RWPE1 (cell line): ENCODE measurements at regions not wholly inside any gene's neighbourhood (a gene's known extent, or its start where the extent isn't known, plus 50 kb on each side); places are given as distances from the start of the nearest gene placed in this dataset.

Source experiments
- CTCF ChIA-PET: fragments of 350-600 bp; sonication (Branson Sonifier 250); formaldehyde crosslinking; extraction: SDS; loops from one replicate; lab custom pipeline; 2021; lab: Yijun Ruan, JAX
- POLR2A ChIA-PET: fragments of 400-600 bp; formaldehyde crosslinking; extraction: SDS; loops from one replicate; lab custom pipeline; 2020; ENCODE audit warnings: antibody characterized with exemption; ENCODE audit not compliant: low non-redundant PET; lab: Yijun Ruan, JAX
- DNase-seq: peaks from one replicate; pipeline ENCODE4 v3.0.0; 2012; ENCODE audit warnings: low spot score
- H3K27ac ChIP-seq: fragments of 450-650 bp; 2 replicates; pipeline ENCODE4 v1.5.1; 2017
- TF ChIP-seq, protein P1 (sequence below): fragments of 450-650 bp; conservative IDR thresholded peaks from 2 replicates; pipeline ENCODE4 v1.5.1; 2017; ENCODE audit warnings: low read depth, mild to moderate bottlenecking

DNA sequence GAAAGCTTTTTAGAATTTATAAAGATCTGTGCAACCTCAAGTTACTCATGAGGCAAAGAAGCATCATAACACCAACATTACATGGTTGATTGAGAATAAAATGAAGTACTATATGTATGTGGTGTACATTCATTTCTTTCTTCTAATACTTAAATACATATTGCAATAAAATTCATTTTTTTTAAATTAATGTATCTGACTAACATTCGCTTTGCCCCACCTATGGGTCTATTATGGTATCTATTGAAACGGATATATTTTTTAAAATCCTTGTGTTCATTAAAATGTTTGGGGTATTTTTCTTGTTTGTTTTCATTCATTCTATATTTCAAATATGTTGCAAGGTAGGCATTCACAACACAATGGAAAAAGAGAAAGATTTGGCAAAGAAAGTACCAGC, 237.5 kb downstream of the DSEL start:
- ChIA-PET CTCF (no interaction called here), POLR2A (no interaction called here)
- TF ChIP-seq, protein P1, sequence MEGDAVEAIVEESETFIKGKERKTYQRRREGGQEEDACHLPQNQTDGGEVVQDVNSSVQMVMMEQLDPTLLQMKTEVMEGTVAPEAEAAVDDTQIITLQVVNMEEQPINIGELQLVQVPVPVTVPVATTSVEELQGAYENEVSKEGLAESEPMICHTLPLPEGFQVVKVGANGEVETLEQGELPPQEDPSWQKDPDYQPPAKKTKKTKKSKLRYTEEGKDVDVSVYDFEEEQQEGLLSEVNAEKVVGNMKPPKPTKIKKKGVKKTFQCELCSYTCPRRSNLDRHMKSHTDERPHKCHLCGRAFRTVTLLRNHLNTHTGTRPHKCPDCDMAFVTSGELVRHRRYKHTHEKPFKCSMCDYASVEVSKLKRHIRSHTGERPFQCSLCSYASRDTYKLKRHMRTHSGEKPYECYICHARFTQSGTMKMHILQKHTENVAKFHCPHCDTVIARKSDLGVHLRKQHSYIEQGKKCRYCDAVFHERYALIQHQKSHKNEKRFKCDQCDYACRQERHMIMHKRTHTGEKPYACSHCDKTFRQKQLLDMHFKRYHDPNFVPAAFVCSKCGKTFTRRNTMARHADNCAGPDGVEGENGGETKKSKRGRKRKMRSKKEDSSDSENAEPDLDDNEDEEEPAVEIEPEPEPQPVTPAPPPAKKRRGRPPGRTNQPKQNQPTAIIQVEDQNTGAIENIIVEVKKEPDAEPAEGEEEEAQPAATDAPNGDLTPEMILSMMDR = no peak
- no peak overlapping the region for H3K27ac ChIP-seq
- no peak for DNase-seq

- POLR2A ChIA-PET = no interaction called here
These were observed 239.9 kb downstream of the DSEL start for GRCh38 chr18:67276638-67277037.

DNA sequence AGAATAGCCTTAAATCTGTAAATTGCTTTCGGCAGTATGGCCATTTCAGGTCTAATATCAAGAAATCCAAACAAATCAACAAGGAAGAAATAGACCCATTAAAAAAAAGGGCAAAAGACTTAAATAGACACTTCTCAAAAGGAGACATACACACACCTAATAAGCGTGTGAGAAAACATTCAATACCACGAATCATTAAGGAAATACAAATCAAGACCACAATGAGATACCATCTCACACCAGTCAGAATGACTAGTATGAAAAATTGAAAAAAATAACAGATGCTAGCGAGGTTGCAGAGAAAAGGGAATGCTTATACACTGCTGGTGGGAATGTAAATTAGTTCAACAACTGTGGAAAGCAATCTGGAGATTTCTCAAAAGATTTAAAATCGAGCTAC, 243.2 kb downstream of the DSEL start:
- ChIA-PET CTCF (no interaction called here), POLR2A (no interaction called here)
- DNase-seq = no peak

More at GRCh38 chr18:67276638-67277037, 239.9 kb downstream of the DSEL start:
- CTCF ChIA-PET = no interaction called here
- TF ChIP-seq, protein P1 = no peak
- no peak for DNase-seq
- no peak overlapping the region for H3K27ac ChIP-seq

GRCh38 chr18:67269206-67269605, 247.3 kb downstream of the DSEL start:
- ChIA-PET POLR2A (no interaction called here), CTCF (no interaction called here)
- TF ChIP-seq, protein P1 = no peak

More for the DNA sequence above, 243.2 kb downstream of the DSEL start:
- no peak overlapping the region for H3K27ac ChIP-seq
- TF ChIP-seq, protein P1 = no peak

DNA sequence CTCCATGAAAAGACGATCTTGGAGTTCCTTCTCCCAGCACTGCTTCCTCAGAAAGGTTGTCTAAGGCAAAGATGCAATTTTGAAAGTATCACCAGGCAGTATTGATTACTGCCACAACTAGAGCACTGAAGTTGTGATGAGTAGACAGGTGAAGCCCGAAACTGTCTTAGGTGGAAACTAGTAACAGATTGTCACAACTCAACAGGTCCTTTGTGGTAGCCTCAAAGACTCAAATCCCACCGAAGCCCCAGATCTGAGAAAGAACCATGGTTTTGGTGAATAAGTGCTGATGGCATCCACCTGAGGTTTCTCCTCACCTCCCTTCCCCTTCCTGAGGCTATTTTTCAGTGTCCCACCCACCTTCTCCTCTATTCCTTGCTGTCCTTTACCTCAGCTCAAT, 248.0 kb downstream of the DSEL start:
- TF ChIP-seq, protein P1 = no peak
- no peak for DNase-seq
- H3K27ac ChIP-seq = no peak overlapping the region
- POLR2A ChIA-PET = no interaction called here
- CTCF ChIA-PET = no interaction called here

More at GRCh38 chr18:67269206-67269605, 247.3 kb downstream of the DSEL start:
- no peak for DNase-seq
- H3K27ac ChIP-seq = no peak overlapping the region

DNA sequence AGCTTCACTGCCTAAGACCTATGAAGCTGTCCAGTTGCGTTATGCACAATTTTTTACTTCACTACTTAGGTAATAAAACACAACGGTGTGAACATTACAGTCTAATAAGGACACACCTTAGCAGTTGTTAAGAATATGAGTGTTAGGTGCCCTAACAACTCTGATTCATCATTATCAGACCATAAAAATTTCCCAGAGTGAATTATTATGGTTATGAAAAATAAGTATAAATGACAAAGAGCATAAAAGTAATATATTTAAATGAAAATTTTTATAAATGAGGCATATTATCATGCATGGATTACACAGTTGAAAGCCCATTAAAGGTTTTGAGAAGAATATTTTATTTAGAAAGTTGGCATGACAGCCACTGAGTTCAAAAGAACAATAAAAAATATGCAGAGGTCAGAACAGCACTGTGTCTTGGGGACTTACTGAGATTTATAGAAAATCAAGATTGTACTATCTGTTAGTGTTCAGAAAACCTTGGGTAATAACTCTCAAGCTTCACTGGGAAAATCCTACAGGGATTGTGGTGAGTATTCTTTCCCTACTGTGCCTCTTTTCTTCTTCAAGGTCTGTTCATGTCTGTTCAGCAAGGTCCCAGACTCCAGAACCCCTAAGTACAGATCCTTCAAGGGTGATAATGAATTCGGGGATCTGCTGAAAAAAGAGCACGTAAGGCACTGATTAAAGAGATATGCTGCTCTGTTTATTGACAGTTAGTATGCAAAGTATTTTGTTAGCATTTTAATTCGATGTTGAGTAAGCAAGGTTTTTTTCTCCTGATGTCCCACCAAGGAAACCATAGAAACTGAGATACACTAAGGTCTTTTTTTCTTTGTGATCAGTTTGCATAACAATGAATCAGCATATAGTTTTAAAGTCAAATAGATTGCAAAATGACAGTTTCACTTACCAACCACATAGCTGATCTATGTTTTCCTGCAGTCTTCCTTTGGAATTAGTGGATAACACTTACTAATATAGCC, 250.0 kb downstream of the DSEL start:
- ChIA-PET POLR2A (no interaction called here), CTCF (no interaction called here)
- H3K27ac ChIP-seq = no peak overlapping the region
- TF ChIP-seq, protein P1 = no peak
- DNase-seq = no peak
